Ovary (tissue), 3 donors: ENCODE measurements at regions not wholly inside any gene's neighbourhood (a gene's known extent, or its start where the extent isn't known, plus 50 kb on each side); places are given as distances from the start of the nearest gene placed in this dataset.

ENCODE experiments used
- EP300 ChIP-seq: sonication (generic); formaldehyde crosslinking; IDR thresholded peaks from one replicate; pipeline ENCODE4 v1.6.1; 2017; ENCODE audit warnings: antibody characterized with exemption
- POLR2A ChIP-seq: fragments of 450-650 bp; IDR thresholded peaks from one replicate; pipeline ENCODE4 v1.6.1; 2017; ENCODE audit warnings: antibody characterized with exemption, mild to moderate bottlenecking, moderate library complexity
- TF ChIP-seq, protein P1 (sequence below), 3 donors: fragments of 450-650 bp in 2 of 3; fragments of 200-600 bp in 1 of 3; IDR thresholded peaks; one replicate each; pipeline versions ENCODE4 v1.5.1 to v1.8.0; 2016 to 2022; ENCODE audit warnings: antibody characterized with exemption in 3 of 3, mild to moderate bottlenecking in 1 of 3
- donor health status: DM: no; HTN: no; CAD: no.

DNA sequence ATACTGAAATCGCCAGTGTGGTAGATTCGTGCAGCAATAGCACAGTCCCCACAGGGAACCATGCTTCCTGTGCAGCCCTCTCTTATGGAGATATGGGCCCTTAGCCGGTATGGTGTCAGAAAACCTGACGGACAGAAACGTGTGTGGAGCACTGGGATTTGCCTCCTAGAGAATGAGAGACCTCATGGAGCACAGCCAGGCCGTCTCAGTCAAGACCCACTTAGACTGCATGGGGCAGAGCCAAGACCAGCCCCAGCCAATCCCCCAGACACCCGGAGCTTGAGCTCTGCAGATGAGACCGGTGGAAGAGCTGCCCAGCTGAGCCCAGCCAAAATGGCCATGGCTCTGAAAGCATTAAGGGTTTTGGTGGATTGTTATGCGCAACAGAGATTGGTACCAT lies 163.7 kb downstream of the DLL1 start:
- TF ChIP-seq, protein P1, sequence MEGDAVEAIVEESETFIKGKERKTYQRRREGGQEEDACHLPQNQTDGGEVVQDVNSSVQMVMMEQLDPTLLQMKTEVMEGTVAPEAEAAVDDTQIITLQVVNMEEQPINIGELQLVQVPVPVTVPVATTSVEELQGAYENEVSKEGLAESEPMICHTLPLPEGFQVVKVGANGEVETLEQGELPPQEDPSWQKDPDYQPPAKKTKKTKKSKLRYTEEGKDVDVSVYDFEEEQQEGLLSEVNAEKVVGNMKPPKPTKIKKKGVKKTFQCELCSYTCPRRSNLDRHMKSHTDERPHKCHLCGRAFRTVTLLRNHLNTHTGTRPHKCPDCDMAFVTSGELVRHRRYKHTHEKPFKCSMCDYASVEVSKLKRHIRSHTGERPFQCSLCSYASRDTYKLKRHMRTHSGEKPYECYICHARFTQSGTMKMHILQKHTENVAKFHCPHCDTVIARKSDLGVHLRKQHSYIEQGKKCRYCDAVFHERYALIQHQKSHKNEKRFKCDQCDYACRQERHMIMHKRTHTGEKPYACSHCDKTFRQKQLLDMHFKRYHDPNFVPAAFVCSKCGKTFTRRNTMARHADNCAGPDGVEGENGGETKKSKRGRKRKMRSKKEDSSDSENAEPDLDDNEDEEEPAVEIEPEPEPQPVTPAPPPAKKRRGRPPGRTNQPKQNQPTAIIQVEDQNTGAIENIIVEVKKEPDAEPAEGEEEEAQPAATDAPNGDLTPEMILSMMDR (IDR thresholded peaks at IDR 0.05), result no peak
- TF ChIP-seq EP300 (no peak), POLR2A (no peak)
